HG02678 (cell line): ENCODE measurements at regions not wholly inside any gene's neighbourhood (a gene's known extent, or its start where the extent isn't known, plus 50 kb on each side); places are given as distances from the start of the nearest gene placed in this dataset.

Experiments used
- ATAC-seq: cut with Tn5 transposase; IDR thresholded peaks from one replicate; pipeline ENCODE4 v1.9.1; 2021; ENCODE audit warnings: mild to moderate bottlenecking, moderate library complexity; ENCODE audit not compliant: unreplicated experiment

DNA sequence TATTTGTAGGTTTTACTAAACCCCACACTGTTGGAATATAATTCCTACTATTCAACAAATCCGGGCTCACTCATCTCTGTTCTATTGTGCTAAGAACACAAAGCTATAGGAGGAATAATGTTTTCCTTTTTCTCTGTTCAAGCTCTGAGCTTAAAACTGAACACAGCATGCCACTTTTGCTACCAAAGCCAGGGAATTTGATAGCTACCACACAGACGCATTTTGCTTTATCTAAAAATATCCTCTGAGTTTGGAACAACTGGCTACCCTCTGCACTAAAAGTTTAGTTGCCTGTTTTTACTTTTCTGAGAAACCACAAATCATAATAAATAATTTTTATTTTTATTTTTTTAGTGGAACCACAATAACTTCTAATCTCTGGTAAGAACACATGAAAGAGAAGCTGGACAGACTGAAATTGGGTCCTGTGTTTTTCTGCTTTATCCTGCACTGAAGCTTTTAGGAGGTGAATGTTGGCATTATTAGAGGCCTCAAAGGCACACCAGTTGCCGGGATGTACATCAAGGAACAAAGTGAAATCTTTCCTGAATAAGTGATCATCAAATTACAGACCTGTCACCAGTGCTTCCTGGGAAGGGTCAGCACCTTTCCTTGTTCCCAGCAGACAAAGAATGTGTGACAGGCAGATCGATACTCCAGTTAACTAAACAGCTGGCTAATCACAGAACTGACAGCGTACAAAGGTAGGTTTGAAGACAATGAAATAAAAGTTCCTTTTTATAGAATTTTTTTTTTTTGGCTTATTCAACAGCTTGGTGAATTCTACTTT, 523.2 kb upstream of the TENM4 start:
- ATAC-seq: no peak

DNA sequence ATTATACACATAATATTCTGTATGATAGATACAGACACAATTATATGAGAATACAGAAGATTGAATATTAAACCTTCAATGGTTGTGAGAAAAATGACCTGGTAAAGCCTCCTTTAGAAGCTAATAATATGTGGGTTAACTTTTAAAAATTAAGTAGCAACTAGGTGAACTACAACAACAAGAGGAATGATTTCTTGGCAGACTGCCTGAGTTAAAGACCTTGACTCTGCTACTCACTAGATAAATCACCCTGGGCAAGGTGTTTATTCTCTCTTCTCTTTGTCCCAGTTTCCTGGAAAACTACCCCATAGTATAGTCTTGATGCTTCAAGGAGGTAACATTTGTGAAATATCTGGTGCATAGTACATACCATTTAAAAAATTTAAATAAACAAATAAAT, 519.6 kb upstream of the TENM4 start:
- ATAC-seq: no peak

DNA sequence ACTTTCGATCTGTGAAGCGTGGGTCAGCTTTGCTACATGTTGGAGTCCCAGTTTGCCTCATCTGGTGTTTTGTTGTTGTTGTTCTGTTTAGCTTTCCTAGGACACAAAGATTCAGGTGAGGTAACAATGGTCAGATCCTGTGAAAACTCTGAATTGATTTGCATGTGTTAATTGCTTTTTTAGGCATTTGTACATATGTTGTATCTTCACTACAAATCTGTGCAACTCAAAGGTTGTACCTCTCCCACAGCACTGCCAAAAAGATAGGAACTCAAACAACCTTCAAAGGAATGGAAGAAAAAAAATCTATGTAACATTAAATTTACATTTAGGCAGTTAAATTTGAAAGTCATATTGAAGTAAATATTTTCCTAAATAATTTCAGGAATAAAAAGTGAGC, 518.5 kb upstream of the TENM4 start:
- no peak for ATAC-seq

DNA sequence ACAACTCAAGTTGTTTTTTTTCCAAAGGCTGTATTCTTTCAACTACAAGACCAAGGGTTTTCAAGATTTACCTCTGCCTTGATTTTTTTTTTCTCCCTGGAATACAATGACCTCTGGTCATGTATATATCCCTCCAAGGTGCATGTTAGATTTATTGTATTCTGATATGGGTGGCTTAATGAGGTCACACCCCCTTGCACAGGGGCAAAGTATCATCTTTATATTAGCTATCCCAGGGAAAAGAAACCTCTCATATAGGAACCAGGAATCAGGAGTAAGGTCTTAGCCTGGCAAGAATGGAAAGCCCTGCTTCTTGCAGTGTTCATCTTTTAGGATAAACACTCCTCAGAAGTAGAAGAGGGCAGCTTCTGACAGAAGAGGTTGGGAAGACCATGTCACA, 516.9 kb upstream of the TENM4 start:
- ATAC-seq: no peak

DNA sequence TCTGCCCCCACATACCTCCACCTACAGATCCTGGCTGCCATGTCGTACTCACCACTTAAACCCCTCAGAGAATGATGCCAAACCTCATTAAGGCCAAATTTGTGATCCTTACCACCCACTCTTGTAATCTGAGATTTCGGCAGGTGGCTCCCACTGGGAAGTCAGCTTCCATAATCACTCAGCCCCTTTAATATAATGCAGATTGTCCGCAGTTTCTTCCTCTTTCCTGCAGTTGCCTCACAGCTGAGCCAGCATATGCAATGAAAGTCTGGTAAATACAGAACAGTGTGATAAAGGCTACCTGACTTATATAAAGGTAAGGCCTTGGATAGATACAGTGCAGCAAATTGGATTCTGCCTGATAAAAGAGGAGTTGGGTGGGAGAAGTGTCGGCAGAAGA, 515.2 kb upstream of the TENM4 start:
- no peak for ATAC-seq

DNA sequence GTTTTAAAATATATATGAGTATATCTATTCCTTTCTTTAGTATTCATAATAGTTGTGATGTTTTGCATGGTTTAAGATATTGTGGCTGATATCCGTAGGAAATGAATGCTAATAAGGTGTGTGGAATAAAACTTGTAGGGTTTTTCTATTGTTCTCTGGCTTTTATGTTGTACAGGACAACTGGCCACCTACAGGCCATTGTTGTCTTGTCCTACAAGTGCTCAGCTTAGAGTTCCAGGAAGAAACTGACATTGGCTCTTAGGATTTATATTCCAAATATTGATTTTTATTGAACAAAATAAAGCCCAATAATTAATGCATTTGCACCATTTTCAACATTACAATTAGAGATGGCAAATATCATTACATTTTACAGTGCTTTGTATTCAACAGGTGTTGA, 512.8 kb upstream of the TENM4 start:
- ATAC-seq: no peak

DNA sequence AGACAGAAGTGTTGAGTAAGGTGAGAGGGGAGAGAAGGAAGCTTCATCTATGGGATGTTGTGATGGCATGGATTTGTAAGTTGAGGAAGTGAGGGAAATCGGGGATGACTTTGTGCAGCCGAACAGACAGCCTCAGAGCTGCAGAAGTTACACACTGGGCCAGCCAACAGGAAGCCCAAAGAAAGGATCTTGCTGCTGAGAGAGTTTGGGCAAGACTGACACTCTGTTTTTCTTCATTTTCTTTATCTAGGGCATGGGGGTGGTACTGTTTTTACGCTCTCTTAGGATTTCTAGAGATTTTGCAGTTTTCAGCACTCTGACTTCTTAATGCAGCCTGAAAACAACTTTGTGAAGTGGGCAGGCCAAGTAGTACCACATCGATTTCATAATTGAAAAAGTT, 509.9 kb upstream of the TENM4 start:
- ATAC-seq: no peak

DNA sequence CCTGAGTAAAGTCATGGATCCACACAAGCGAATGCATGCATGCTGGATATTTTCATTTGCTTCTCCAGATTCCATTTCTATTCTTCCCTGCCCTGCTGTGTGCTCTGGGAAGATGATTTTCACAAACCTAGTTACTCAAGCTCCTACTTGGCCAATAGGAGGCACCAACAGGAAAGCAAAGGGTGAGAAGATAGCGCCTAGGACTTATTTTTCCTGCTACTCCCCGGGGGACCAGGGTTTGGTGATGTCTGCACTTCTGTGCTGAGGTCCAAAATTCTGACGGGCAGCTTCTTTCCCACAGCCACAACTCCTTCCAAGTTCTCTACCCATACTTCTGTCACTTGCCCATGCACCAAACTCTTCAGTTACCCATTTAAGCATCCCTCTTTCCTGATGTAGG, 509.3 kb upstream of the TENM4 start:
- ATAC-seq: no peak

DNA sequence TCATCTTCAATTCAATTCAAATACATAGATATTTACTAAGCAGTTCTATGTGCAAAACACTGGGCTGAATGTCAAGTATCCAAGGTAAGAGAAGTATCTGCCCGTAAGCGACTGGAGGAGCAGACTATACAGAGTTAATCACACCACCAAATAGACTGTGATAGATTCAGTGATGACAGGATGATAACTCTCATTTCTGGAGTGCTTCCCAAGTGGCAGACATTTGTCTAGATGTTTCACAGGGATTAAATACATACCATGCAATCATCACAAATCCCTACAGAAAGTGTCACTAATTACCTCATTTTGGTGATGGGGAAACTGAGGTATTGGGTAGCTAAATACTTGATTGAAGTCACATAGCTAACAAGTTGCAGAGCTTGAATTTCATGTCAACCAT, 508.7 kb upstream of the TENM4 start:
- ATAC-seq: no peak

DNA sequence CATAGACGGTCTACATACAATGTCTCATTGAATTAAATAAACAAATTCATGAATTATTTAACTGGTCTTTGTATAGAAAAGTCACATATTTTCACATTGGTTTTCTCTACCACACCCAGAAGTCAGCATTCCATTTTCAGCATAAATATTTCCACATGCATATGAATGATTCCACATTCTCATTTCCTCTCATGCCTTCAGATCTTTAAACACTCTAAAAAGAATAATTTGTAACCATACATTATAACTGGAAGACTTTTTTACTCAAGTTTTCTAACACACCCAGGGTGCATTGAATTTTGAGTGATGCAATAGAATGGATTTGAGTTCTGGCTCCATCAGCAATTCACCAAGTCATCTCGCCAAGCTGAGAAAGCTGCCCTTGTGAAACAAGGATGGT, 501.8 kb upstream of the TENM4 start:
- ATAC-seq: no peak

DNA sequence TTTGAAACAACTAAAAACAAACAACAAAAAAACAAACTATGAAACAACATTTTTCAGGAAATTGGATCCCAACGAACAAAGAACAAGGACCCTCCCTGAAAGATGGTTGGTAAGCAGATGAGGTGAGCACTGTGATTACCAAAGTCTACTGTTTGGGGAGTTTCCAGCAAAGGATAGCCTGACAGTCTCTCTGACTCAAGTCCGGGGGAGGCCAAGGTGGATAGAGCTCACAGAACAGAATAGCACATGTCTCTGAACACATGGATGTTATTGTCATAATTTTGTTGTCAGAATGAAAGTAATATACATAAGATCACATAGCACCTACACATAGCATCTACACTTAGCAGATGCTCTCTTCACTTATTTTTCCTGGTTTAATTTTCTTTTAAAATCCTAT, 501.3 kb upstream of the TENM4 start:
- ATAC-seq: no peak

DNA sequence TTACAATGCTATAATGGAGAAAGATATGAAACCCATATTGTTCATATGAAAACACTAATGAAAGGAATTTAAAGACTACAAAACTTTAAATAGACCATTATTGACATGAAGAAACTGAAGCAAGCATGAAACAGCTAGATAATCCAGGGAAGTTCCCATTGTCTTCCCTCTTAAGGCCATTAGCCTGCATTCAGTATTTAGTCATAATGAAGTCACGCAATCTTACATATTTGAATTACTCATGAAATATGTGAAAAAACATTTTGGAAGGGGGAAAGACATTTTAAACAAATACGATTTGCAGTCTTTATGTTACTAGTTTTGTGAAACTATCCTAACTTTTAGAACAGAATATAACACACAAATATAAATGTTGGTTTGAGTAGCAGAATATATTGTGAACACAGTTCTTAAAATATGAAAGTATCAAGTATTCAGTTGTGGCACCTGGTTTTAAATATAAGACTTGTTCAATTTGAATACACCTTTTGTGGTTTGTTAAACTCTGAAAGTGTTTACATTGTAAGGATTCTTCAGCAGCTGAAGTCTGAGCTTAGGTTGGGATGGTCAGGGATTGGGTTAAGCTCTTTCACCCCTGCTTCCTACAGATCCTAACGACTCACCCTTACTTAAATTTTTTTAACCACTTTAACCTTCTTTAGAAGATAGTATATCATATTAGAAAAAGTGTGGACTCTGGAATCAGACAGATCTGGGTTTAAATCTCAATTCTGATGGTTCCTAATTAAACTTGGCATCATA, 500.3 kb upstream of the TENM4 start:
- no peak for ATAC-seq

DNA sequence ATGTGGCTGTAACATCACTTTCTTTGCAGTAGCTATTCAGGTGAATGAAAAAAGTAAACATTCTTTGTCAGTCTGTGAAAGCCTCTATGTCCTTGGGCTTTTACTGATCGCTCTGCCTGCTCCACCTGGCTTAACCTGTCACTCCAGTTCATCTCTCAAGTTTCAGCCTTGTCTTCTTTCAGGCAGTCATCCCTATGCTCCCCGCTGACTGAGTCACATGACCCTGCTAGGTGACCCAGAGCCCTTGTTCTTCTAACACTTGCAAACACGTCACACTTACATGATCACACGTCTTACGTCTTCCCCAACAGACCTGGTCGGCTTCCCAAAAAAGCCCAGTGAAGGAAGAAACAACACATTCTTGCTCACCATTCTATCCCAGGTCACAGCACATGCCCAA, 499.3 kb upstream of the TENM4 start:
- no peak for ATAC-seq

DNA sequence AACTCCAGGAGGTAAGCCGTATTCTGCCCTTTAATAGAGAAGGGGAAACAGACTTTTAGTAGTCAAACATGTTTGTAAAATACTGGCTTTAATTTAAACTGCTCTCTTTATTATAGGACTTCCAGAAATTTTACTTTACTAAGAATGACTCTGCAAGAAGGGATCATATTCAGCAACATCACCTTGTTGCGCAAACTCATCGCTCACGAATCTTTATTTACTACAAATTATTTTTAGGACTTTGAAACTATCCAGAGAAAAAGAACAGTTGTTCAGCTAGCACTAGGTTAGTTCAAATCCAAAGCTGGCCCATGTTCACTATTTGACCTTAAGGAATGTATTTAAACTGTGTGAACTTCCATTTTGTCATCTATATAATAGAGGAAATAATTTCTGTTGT, 498.3 kb upstream of the TENM4 start:
- no peak for ATAC-seq

DNA sequence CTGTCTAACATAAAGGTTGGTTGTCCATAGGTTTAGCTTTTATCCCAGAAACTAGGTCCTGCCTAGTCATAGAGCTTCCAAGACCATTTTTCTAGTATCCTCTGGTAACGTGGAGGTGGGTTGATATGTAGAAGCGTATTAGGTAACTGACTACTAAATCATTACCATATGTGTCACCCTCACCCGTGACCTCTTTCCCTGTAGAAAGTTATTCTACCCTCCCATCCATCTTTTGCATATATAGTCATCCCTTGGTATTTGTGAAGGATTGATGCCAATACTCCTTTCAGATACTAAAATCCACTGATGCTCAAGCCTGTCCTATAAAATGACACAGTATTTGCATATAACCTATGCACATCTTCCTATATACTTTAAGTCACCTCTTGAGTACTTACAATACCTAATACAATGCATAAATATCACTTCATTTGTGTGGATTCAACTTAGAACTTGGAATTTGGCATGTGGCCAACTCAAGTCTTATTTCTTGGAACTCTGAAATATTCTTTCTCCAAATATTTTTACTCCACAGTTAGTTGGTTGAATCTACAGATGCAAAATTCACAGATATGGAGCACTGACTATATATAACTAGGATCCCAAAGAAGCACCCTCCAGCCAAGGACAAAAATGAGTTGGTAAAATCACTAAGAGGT, 497.0 kb upstream of the TENM4 start:
- ATAC-seq: no peak

DNA sequence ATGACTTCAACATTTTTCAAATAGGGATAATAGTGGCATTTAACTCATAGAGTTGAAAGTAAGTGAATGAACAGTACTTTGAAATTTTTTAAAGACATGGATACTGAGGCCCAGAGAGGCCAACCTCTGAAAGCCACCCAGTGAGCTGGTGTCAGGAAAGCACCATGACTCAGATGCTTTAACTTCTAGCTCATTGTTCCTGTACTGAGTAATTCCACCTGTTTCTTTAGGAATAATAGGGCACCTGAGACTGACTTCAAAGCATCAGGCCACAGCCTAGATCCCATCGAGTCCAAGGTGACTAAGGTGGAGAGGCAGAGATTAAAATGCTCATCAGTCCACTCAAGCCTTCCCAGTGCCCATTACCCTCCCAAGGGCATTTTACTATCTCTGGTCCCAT, 491.8 kb upstream of the TENM4 start:
- ATAC-seq: no peak

DNA sequence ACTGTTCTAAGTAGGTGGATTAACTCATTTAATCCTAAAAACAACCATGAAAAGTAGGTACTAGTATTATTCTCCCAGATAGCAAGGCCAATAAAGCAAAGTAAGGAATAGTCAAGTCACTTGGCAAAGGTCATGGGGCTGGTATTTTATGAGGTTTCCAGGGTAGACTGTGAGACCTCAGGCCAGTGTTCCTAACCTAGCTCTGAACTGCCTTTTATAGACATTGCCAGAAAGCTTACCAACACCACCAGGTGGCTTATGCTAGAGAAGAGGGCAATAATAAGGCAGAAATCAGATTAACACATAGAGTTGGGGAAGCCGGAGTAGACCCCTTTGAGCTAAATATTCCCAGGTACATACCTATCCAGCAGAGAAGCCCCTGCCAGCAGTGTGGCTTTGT, 490.9 kb upstream of the TENM4 start:
- no peak for ATAC-seq

DNA sequence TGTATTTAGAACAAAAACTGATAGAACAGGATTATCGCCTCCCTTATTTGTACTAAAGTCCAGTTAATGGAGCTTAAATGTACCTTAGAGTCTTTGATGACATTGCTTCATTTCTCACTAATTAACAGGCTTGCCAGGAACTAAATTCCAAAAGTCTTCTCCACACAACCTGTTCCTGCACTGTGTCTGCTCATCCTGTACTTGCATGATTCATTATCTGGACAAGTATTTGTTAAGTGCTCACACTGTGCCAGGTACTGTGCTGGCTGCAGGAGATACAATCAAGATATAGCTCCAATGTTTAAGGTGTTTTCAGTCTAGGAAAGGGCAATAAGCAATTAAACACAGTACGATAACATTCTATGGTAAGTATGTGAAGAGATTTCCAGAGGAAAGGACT, 485.9 kb upstream of the TENM4 start:
- ATAC-seq: no peak

DNA sequence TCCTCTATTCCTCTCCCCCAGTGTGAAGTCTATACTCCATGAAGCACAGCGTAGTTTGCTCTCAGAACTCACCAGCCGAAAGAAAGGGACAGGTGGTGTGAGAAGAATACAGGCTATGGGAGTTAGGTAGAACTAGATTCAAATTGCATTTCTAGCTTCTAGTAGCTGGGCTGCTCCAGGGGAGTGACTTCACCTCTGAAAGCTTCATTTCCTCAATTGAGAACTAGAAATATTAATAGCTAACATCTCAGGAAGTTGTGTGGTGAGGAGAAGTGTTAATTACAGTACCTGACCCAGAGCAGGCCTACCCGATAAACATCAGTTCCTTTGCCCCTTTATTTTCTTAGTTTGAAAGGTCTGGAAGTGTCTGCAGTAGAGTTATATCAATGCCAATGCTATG, 484.7 kb upstream of the TENM4 start:
- ATAC-seq: no peak

DNA sequence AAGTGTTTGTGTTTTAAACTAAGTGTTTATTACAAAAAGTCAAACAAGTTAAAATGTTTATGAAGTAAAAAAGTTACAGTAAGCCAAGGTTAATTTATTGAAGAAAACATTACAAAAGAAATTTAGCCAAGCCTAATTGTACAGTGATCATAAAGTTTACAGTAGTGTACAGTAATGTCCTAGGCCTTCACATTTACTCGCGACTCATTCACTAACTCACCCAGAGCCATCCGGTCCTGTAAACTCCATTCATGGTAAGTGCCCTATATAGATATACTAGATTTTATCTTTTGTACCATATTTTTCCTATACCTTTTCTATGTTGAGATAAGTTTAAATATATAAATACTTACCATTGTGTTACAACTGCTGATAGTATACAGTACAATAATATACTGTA, 481.8 kb upstream of the TENM4 start:
- ATAC-seq: no peak

DNA sequence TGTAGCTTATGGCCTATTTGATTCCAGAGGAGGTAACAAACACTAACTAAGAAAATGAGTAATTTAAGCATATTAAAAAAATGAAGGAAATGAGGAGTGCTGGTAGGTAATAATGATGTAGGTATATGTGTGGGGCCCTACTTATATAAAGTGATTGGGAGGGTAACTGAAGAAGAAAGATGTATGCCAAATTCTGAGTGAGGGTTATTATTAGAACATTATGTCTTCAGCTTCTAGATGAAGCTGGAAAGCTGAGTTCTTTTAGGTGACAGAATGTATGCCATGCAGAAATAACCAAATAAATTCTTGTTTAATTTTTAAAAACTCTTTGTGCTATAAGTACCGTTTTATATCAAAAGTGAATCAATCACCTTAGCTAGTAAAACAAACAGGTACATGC, 479.6 kb upstream of the TENM4 start:
- ATAC-seq: no peak

DNA sequence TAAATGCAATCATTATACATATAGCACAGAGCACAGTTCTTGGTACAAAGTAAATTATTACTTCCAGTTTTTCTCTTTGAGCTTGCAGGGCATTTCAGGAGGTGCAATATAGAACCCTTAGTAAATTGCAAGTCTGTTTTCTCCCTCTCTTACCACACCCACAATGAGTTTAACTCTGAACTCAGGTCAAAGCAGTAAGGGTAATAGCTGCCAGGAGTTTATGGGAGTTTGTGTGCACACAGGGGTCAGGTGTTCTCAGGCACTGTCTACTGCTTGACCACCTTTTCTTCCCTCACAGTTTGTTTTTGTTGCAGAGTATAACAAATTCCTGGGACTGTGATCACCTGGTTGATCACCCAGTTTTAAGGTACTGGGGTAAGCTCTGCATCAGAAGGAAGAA, 478.5 kb upstream of the TENM4 start:
- ATAC-seq: no peak
